SK-N-MC (cell line): ENCODE measurements at regions not wholly inside any gene's neighbourhood (a gene's known extent, or its start where the extent isn't known, plus 50 kb on each side); places are given as distances from the start of the nearest gene placed in this dataset.

ENCODE experiments used
- EZH2 ChIP-seq: fragments of 200-600 bp; sonication (generic); IDR thresholded peaks from one replicate; pipeline ENCODE4 v1.6.1; 2017; ENCODE audit warnings: antibody characterized with exemption
- POLR2AphosphoS5 ChIP-seq: IDR thresholded peaks from 2 replicates; pipeline ENCODE4 v1.6.1; 2012; ENCODE audit warnings: mild to moderate bottlenecking, low read depth, low read length, borderline replicate concordance

DNA sequence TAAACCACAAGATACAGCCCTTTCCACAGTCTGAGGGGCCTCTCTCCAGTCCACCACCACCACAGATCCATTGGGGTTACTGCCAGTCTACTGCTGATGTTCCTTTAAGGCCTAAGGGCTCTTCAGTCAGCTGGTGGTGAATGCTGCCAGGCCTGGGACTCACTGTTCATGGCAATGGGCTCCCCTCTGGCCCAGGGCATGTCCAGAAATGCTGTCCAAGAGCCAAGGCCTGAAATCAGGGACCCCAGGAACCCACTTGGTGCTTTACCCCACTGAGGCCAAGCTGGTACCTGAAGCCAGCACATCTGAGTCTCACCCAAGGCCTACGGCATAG is 128.6 kb upstream of the CBLB start:
- TF ChIP-seq EZH2 (no peak), POLR2AphosphoS5 (no peak)
